ENCODE measurements at regions not wholly inside any gene's neighbourhood (a gene's known extent, or its start where the extent isn't known, plus 50 kb on each side); places are given as distances from the start of the nearest gene placed in this dataset.

- peaks cover 3 to 25% of the 10 kb centered on the region in 2 donors for H3K4me1 ChIP-seq (replicated peaks in 1 of 2)
- H3K36me3 ChIP-seq (replicated peaks in 1 of 2), result no peaks in the 10 kb centered on the region
- 33 to 55% (median 43%) methylated on average over 4 of the region's 4 CpGs for WGBS, 4 donors
- peaks cover 0 to 4% (median 0%) of the 10 kb centered on the region in 3 donors for H3K9me3 ChIP-seq (replicated peaks in 1 of 3)
- intact Hi-C loops (cut with DNase I), result no loop called here
- DNase-seq, result peak in 3 of 7 donors; percentile 24 to 57 (median 53)
- no peak for TF ChIP-seq CTCF (IDR thresholded peaks at IDR 0.05)
- no peak for TF ChIP-seq POLR2A (IDR thresholded peaks at IDR 0.05)
- no peaks in the 10 kb centered on the region for H3K27me3 ChIP-seq
- peak overlapping the region in 3 of 5 donors; percentile 40 to 70 (median 50) for H3K27ac ChIP-seq
- no peak overlapping the region for H3K4me3 ChIP-seq
Measured at GRCh38 chr18:22641958-22642357, 224.2 kb upstream of the CTAGE1 start.

DNA sequence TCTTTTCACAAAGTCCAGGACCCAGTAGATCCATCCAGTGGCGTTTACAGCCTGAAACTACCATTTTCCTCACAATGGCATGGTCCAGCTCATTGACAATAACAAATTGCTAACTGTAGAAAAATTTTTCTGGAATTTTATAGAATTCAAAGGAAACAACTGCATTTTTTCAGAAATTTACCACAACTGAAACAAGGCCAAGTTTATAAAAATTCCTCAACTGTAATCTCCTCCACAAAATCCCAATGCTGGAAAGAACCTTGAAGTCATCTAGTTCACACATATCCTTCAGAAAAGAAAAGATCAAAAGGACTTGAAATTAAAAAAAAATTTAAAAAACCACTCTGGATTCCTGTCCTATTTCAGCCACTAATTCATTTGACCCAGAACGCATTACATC, 226.0 kb upstream of the CTAGE1 start:
- WGBS, 4 donors, result 89 to 96% (median 92%) methylated on average over 2 of the region's 2 CpGs
- peaks cover 0 to 4% (median 0%) of the 10 kb centered on the region in 3 donors for H3K9me3 ChIP-seq (replicated peaks in 1 of 3)
- intact Hi-C loops (cut with DNase I), result no loop called here
- H3K27ac ChIP-seq, result no peak overlapping the region
- H3K27me3 ChIP-seq, result no peaks in the 10 kb centered on the region
- no peak for DNase-seq
- peaks cover 3 to 25% of the 10 kb centered on the region in 2 donors for H3K4me1 ChIP-seq (replicated peaks in 1 of 2)
- H3K36me3 ChIP-seq (replicated peaks in 1 of 2), result no peaks in the 10 kb centered on the region
- TF ChIP-seq POLR2A (IDR thresholded peaks at IDR 0.05), result no peak
- TF ChIP-seq CTCF (IDR thresholded peaks at IDR 0.05), result no peak
- no peak overlapping the region for H3K4me3 ChIP-seq

GRCh38 chr18:22650247-22650646, 232.5 kb upstream of the CTAGE1 start:
- no peak overlapping the region for H3K27ac ChIP-seq
- intact Hi-C loops (cut with DNase I), result no loop called here
- no peak for TF ChIP-seq POLR2A (IDR thresholded peaks at IDR 0.05)
- TF ChIP-seq CTCF (IDR thresholded peaks at IDR 0.05), result no peak
- no peaks in the 10 kb centered on the region for H3K4me1 ChIP-seq (replicated peaks in 1 of 2)
- H3K27me3 ChIP-seq, result no peaks in the 10 kb centered on the region
- no peak overlapping the region for H3K4me3 ChIP-seq
- H3K9me3 ChIP-seq (replicated peaks in 1 of 3), result peaks cover 0 to 8% (median 0%) of the 10 kb centered on the region in 3 donors
- no peak for DNase-seq
- H3K36me3 ChIP-seq (replicated peaks in 1 of 2), result no peaks in the 10 kb centered on the region

- Histone ChIP-seq H3K27ac (no peak overlapping the region), H3K27me3 (no peaks in the 10 kb centered on the region), H3K9me3 (replicated peaks in 1 of 3) (peaks cover 0 to 11% (median 0%) of the 10 kb centered on the region in 3 donors), H3K4me3 (no peak overlapping the region), H3K4me1 (replicated peaks in 1 of 2) (no peaks in the 10 kb centered on the region), H3K36me3 (replicated peaks in 1 of 2) (no peaks in the 10 kb centered on the region)
- 64 to 78% (median 72%) methylated on average over 1 of the region's 1 CpG for WGBS, 4 donors
- intact Hi-C loops (cut with DNase I), result no loop called here
- no peak for DNase-seq
- TF ChIP-seq POLR2A (IDR thresholded peaks at IDR 0.05) (no peak), CTCF (IDR thresholded peaks at IDR 0.05) (no peak)
Measured at GRCh38 chr18:22657619-22658018, 239.9 kb upstream of the CTAGE1 start.

Data from adrenal gland (tissue), 9 donors.